HepG2 (cell line): ENCODE measurements at regions not wholly inside any gene's neighbourhood (a gene's known extent, or its start where the extent isn't known, plus 50 kb on each side); places are given as distances from the start of the nearest gene placed in this dataset.

Experiments
- ATAC-seq: fragments of 200-7000 bp; cut with Tn5 transposase; 3 replicates; pipeline ENCODE4 v1.9.1; 2020; ENCODE audit warnings: mild to moderate bottlenecking, moderate library complexity
- BruUV-seq: library from RNA; stranded (reverse); fragments of 400-500 nt; replicated peaks from 2 replicates; lab custom pipeline; 2021; lab: Mats Ljungman, UMichigan
- CTCF ChIA-PET: fragments of 300-600 bp; formaldehyde crosslinking; extraction: SDS; loops from one replicate; lab custom pipeline; 2021; ENCODE audit warnings: low total read pairs, inconsistent platforms, low intra/inter-chr PET ratio; lab: Yijun Ruan, JAX
- POLR2A ChIA-PET: fragments of 350-600 bp; sonication (Branson Sonifier 250); formaldehyde crosslinking; loops from one replicate; lab custom pipeline; 2020; ENCODE audit warnings: antibody characterized with exemption, inconsistent platforms; lab: Yijun Ruan, JAX
- DNase-seq: peaks from one replicate; pipeline ENCODE4 v3.0.0-alpha.2; 2015; ENCODE audit warnings: low spot score
- FAIRE-seq: peaks from 3 replicates; lab custom pipeline; 2011; peaks lifted over from hg19 to GRCh38; lab: Jason Lieb, UNC
- H2AFZ ChIP-seq: one replicate; pipeline ENCODE4 v1.6.1; 2011; ENCODE audit warnings: low read length, inconsistent platforms
- H3K27ac ChIP-seq: fragments of 300-600 bp; 3 replicates; pipeline ENCODE4 v1.8.0; 2011; ENCODE audit warnings: mixed run types, mild to moderate bottlenecking, mixed read lengths, low read length, inconsistent platforms; ENCODE audit not compliant: insufficient read depth; ENCODE audit errors: extremely low read length
- H3K27me3 ChIP-seq, 2 experiments: fragments of 200-600 bp in 1 of 2; 2 replicates in 1 of 2; 3 replicates in 1 of 2; pipeline versions ENCODE4 v1.6.0 to v1.8.0; 2011; ENCODE audit warnings: low read length in 2 of 2, mild to moderate bottlenecking in 2 of 2, moderate library complexity in 2 of 2, inconsistent platforms in 1 of 2; ENCODE audit not compliant: insufficient read depth in 2 of 2, control insufficient read depth in 1 of 2
- H3K36me3 ChIP-seq, 2 experiments: fragments of 200-600 bp in 1 of 2; replicated peaks in 1 of 2; 2 replicates in 1 of 2; 3 replicates in 1 of 2; pipeline versions ENCODE4 v1.5.1 to v1.8.0; 2011; ENCODE audit warnings: low read length in 2 of 2, inconsistent platforms in 1 of 2; ENCODE audit not compliant: insufficient read depth in 2 of 2, control insufficient read depth in 1 of 2
- H3K4me1 ChIP-seq: 2 replicates; pipeline ENCODE4 v1.5.1; 2012; ENCODE audit warnings: low read length, inconsistent platforms; ENCODE audit not compliant: insufficient read depth
- H3K4me2 ChIP-seq: 2 replicates; pipeline ENCODE4 v1.6.0; 2011; ENCODE audit warnings: low read depth, low read length, inconsistent platforms
- H3K4me3 ChIP-seq, 3 experiments: fragments of 200-600 bp in 1 of 3; sonication (generic), shearing (Covaris generic) in 1 of 3; replicated peaks in 1 of 3; 2 replicates each; pipeline ENCODE4 v1.5.1; 2011 to 2016; ENCODE audit warnings: low read length in 3 of 3, inconsistent platforms in 2 of 3, low read depth in 2 of 3, mild to moderate bottlenecking in 2 of 3, control low read depth in 1 of 3, mixed read lengths in 1 of 3; ENCODE audit not compliant: insufficient read depth in 1 of 3
- H3K79me2 ChIP-seq: one replicate; pipeline ENCODE4 v1.6.1; 2011; ENCODE audit warnings: low read length, inconsistent platforms; ENCODE audit not compliant: insufficient read depth
- H3K9ac ChIP-seq: 2 replicates; pipeline ENCODE4 v1.6.0; 2011; ENCODE audit warnings: mild to moderate bottlenecking, low read depth, low read length, inconsistent platforms; ENCODE audit not compliant: insufficient read depth
- H3K9me3 ChIP-seq: 2 replicates; pipeline ENCODE4 v1.5.1; 2012; ENCODE audit warnings: mild to moderate bottlenecking, low read length
- H4K20me1 ChIP-seq: 2 replicates; pipeline ENCODE4 v1.6.0; 2011; ENCODE audit warnings: inconsistent platforms, mild to moderate bottlenecking, low read length, moderate library complexity; ENCODE audit not compliant: insufficient read depth
- AKAP8 ChIP-seq: sonication (generic); formaldehyde crosslinking; IDR thresholded peaks from 2 replicates; pipeline ENCODE4 v1.5.1; 2020; ENCODE audit warnings: mild to moderate bottlenecking, missing genetic modification reagents
- ASH2L ChIP-seq: fragments of 300-600, 200-600 bp; sonication (generic); IDR thresholded peaks from 2 replicates; pipeline ENCODE4 v1.7.0; 2017; ENCODE audit warnings: low read depth, mild to moderate bottlenecking, moderate library complexity, mixed read lengths, low read length; ENCODE audit not compliant: insufficient read length
- CEBPB ChIP-seq: IDR thresholded peaks from 2 replicates; pipeline ENCODE4 v1.6.1; 2011; ENCODE audit warnings: low read depth, low read length, improper control_type of control experiment, borderline replicate concordance
- EZH2 ChIP-seq: conservative IDR thresholded peaks from 2 replicates; pipeline ENCODE4 v1.6.1; 2012; ENCODE audit warnings: mild to moderate bottlenecking, low read depth, low read length, moderate library complexity
- GATAD1 ChIP-seq: IDR thresholded peaks from 2 replicates; pipeline ENCODE4 v1.6.1; 2016; ENCODE audit warnings: missing genetic modification reagents, missing compliant biosample characterization
- ISX ChIP-seq: sonication (generic); formaldehyde crosslinking; conservative IDR thresholded peaks from 2 replicates; pipeline ENCODE4 v1.5.0; 2020; ENCODE audit warnings: missing genetic modification reagents
- REL ChIP-seq: sonication (generic); formaldehyde crosslinking; conservative IDR thresholded peaks from 2 replicates; pipeline ENCODE4 v1.8.0; 2022; ENCODE audit warnings: mild to moderate bottlenecking, missing genetic modification reagents, moderate library complexity
- REPIN1 ChIP-seq: sonication (generic); formaldehyde crosslinking; IDR thresholded peaks from 2 replicates; pipeline ENCODE4 v1.8.0; 2022; ENCODE audit warnings: missing genetic modification reagents, low read depth, mild to moderate bottlenecking, borderline replicate concordance
- ZNF18 ChIP-seq: sonication (generic); formaldehyde crosslinking; IDR thresholded peaks from 2 replicates; pipeline ENCODE4 v1.8.0; 2022; ENCODE audit warnings: mild to moderate bottlenecking, missing genetic modification reagents; ENCODE audit not compliant: insufficient replicate concordance
- ZNF510 ChIP-seq: sonication (generic); formaldehyde crosslinking; IDR thresholded peaks from 2 replicates; pipeline ENCODE4 v1.4.0; 2020; ENCODE audit warnings: low read depth, mild to moderate bottlenecking, missing genetic modification reagents
- ZNF790 ChIP-seq: sonication (generic); formaldehyde crosslinking; IDR thresholded peaks from 2 replicates; pipeline ENCODE4 v1.8.0; 2022; ENCODE audit warnings: missing genetic modification reagents, mild to moderate bottlenecking, borderline replicate concordance
- WGBS: methylation state at CpG from one replicate; pipeline ENCODE4 v1.1.6; 2017; ENCODE audit warnings: low lambda C conversion rate; 5-methylcytosine and 5-hydroxymethylcytosine counted together
- in situ Hi-C: cut with HindIII; loops from 2 replicates; pipeline ENCODE4 v1.10.0; 2017; ENCODE audit warnings: low pct_unique_long_range_greater_than_20kb; ENCODE audit not compliant: extremely low pct_ligation_motif_present
- intact Hi-C: fragments of 100-400 bp; cut with micrococcal nuclease; formaldehyde crosslinking; loops from one replicate; pipeline ENCODE4 v1.10.0; 2022; ENCODE audit not compliant: unreplicated experiment
- TF ChIP-seq, protein P1 (sequence below): sonication (generic); formaldehyde crosslinking; IDR thresholded peaks from 2 replicates; pipeline ENCODE4 v1.5.1; 2020; ENCODE audit warnings: mild to moderate bottlenecking, missing genetic modification reagents, moderate library complexity
- TF ChIP-seq, protein P2 (sequence below): sonication (generic); formaldehyde crosslinking; IDR thresholded peaks from 2 replicates; pipeline ENCODE4 v1.4.0; 2020; ENCODE audit warnings: missing genetic modification reagents

DNA sequence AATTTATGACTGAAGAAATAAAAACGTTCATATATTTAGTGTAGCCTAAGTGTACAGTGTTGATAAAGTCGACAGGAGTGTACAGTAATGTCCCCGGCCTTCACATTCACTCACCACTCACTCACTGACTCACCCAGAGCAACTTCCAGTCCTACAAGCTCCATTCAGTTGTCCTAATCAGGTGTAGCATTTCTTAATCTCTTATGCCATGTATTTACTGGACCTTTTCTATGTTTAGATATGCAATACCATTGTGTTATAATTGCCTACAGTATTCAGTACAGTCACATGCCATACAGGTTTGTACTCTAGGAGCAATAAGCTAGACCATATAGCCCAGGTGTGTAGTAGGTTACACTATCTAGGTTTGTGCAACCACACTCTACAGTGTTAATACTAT lies 610.2 kb upstream of the NOX3 start (continued):
- TF ChIP-seq, protein P1, sequence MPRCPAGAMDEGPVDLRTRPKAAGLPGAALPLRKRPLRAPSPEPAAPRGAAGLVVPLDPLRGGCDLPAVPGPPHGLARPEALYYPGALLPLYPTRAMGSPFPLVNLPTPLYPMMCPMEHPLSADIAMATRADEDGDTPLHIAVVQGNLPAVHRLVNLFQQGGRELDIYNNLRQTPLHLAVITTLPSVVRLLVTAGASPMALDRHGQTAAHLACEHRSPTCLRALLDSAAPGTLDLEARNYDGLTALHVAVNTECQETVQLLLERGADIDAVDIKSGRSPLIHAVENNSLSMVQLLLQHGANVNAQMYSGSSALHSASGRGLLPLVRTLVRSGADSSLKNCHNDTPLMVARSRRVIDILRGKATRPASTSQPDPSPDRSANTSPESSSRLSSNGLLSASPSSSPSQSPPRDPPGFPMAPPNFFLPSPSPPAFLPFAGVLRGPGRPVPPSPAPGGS = no peak

DNA sequence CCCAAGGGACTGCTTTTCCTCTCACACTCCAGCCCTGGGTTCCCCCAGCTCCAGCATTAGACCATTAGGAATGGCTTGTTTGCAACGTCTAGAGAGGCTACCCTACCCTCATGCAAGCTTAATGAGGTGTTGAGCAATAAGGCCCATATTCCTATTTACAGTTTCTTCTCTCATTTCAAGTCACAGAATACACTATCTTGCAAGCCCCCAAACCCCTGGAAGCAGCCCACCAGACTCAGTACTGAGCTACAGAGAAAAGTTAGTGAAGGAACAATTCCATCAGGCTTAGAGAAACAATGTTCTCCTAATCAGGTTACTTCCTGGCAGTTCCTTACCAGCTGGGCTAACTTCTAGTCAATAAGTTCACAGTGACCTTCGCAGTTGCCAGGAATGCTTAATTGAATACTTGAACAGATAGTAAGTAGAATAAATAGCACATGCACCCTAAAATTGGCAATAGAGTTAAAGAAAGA lies 606.5 kb upstream of the NOX3 start:
- H3K27ac ChIP-seq = no peak overlapping the region
- FAIRE-seq = no peak

DNA sequence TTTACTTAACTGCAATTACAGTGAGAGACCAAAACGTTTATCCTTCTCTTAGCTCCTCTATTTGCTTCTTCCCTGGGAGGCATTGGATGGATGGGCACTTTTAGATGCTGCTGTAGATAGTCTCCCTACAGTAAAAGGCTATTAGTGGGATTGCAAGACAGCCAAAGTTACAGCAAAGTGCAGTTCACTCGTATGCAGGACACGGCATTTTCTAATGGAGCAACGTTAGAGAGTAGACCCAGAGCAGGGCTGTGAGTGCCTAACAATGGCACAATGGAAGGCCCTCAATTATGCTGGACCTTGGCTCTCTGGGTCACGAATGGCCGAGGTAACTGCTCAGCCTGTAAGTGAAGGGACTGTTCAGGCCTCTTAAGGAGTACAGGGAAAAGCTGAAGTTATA lies 605.8 kb upstream of the NOX3 start:
- FAIRE-seq = no peak
- Histone ChIP-seq H3K4me2 (no peak overlapping the region), H3K9me3 (no peaks in the 10 kb centered on the region), H3K4me3 (no peak overlapping the region), H3K27ac (no peak overlapping the region), H4K20me1 (no peaks in the 10 kb centered on the region), H3K4me1 (no peaks in the 10 kb centered on the region), H3K9ac (no peak overlapping the region), H3K36me3 (no peaks in the 10 kb centered on the region), H2AFZ (peak overlapping the region; percentile 56), H3K27me3 (0 out of 5 replicates have a peak, but pooled peaks cover 0 to 3% of the 10 kb centered on the region in 2 experiments), H3K79me2 (no peaks in the 10 kb centered on the region)
- intact Hi-C loops (no loop called here), in situ Hi-C loops (no loop called here)
- ChIA-PET POLR2A (no interaction called here), CTCF (no interaction called here)
- DNase-seq = no peak
- ATAC-seq = no peak
- WGBS = 1% methylated on average over 6 of the region's 6 CpGs
- BruUV-seq = no TSS peak
- TF ChIP-seq ASH2L (no peak), REL (no peak), ZNF18 (no peak), GATAD1 (CRISPR knock-in tag) (no peak), ISX (no peak), ZNF510 (CRISPR knock-in tag) (no peak), AKAP8 (CRISPR knock-in tag) (no peak), EZH2 (no peak), ZNF790 (no peak)
- TF ChIP-seq, protein P2, sequence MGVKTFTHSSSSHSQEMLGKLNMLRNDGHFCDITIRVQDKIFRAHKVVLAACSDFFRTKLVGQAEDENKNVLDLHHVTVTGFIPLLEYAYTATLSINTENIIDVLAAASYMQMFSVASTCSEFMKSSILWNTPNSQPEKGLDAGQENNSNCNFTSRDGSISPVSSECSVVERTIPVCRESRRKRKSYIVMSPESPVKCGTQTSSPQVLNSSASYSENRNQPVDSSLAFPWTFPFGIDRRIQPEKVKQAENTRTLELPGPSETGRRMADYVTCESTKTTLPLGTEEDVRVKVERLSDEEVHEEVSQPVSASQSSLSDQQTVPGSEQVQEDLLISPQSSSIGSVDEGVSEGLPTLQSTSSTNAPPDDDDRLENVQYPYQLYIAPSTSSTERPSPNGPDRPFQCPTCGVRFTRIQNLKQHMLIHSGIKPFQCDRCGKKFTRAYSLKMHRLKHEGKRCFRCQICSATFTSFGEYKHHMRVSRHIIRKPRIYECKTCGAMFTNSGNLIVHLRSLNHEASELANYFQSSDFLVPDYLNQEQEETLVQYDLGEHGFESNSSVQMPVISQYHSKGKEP (CRISPR knock-in tag) = no peak

More for the DNA sequence above, 606.5 kb upstream of the NOX3 start:
- no TSS peak for BruUV-seq
- no peak for TF ChIP-seq REPIN1
- peak; percentile 45; the same call in 1 of the 2 replicates for TF ChIP-seq CEBPB
- POLR2A ChIA-PET = no interaction called here
- intact Hi-C loops = no loop called here
- H3K79me2 ChIP-seq = no peaks in the 10 kb centered on the region
- in situ Hi-C loops = no loop called here
- CTCF ChIA-PET = no interaction called here
- H3K9me3 ChIP-seq = no peaks in the 10 kb centered on the region
- 0 out of 5 replicates have a peak, but pooled peaks cover 0 to 3% of the 10 kb centered on the region in 2 experiments for H3K27me3 ChIP-seq
- no peak overlapping the region for H3K4me2 ChIP-seq
- H2AFZ ChIP-seq = no peak overlapping the region
- WGBS = 13% methylated on average over 2 of the region's 2 CpGs
- no peaks in the 10 kb centered on the region for H3K4me1 ChIP-seq
- DNase-seq = no peak
- no peak for ATAC-seq
- no peaks in the 10 kb centered on the region for H4K20me1 ChIP-seq
- no peak overlapping the region for H3K4me3 ChIP-seq
- no peaks in the 10 kb centered on the region for H3K36me3 ChIP-seq
- no peak overlapping the region for H3K9ac ChIP-seq
